Right lobe of liver (tissue), 4 donors: ENCODE measurements at regions not wholly inside any gene's neighbourhood (a gene's known extent, or its start where the extent isn't known, plus 50 kb on each side); places are given as distances from the start of the nearest gene placed in this dataset.

Source experiments
- CTCF ChIP-seq, 4 donors: fragments of 200-600 bp in 3 of 4; fragments of 450-650 bp in 1 of 4; IDR thresholded peaks; one replicate each; pipeline versions ENCODE4 v1.5.1 to v1.8.0; 2016 to 2022; ENCODE audit warnings: antibody characterized with exemption in 4 of 4, mild to moderate bottlenecking in 2 of 4
- POLR2A ChIP-seq: fragments of 450-650 bp; IDR thresholded peaks from one replicate; pipeline ENCODE4 v1.6.1; 2017; ENCODE audit warnings: antibody characterized with exemption, mild to moderate bottlenecking
- donor health status: DM: no; HTN: no; CAD: no.
- donor health status: DM: no; HTN: no; CAD: no.
- donor health status: DM: no; HTN: yes; CAD: no.

- TF ChIP-seq CTCF (IDR thresholded peaks at IDR 0.05) (no peak), POLR2A (no peak)
These were observed 100.8 kb upstream of the ASAP2 start for GRCh38 chr2:9105601-9106337.
